Fibroblast of mammary gland (primary cell): ENCODE measurements at regions not wholly inside any gene's neighbourhood (a gene's known extent, or its start where the extent isn't known, plus 50 kb on each side); places are given as distances from the start of the nearest gene placed in this dataset.

Experiments
- DNase-seq: peaks from one replicate; pipeline ENCODE4 v3.0.0-alpha.2; 2010; ENCODE audit warnings: low read depth
- H3K4me3 ChIP-seq: 2 replicates; pipeline ENCODE4 v1.5.1; 2011; ENCODE audit warnings: low read depth, mild to moderate bottlenecking, low read length, moderate library complexity; ENCODE audit not compliant: control insufficient read depth
- CTCF ChIP-seq: conservative IDR thresholded peaks from 2 replicates; pipeline ENCODE4 v1.5.1; 2011; ENCODE audit warnings: low read depth, low read length, inconsistent platforms; ENCODE audit not compliant: control insufficient read depth, insufficient read depth

GRCh38 chr15:95431518-95431917, 899.0 kb upstream of the NR2F2 start:
- no peak for TF ChIP-seq CTCF
- DNase-seq: no peak

GRCh38 chr15:95432878-95433405, 897.6 kb upstream of the NR2F2 start:
- no peak overlapping the region for H3K4me3 ChIP-seq
- TF ChIP-seq CTCF: no peak
- DNase-seq: no peak

More at GRCh38 chr15:95431518-95431917, 899.0 kb upstream of the NR2F2 start:
- no peak overlapping the region for H3K4me3 ChIP-seq

GRCh38 chr15:95439922-95440376, 890.6 kb upstream of the NR2F2 start:
- no peak for TF ChIP-seq CTCF
- DNase-seq: peak; percentile 67
- no peak overlapping the region for H3K4me3 ChIP-seq

GRCh38 chr15:95440712-95441111, 889.8 kb upstream of the NR2F2 start:
- TF ChIP-seq CTCF: no peak
- H3K4me3 ChIP-seq: no peak overlapping the region
- peak; percentile 69 for DNase-seq

GRCh38 chr15:95442107-95442719, 888.3 kb upstream of the NR2F2 start:
- no peak overlapping the region for H3K4me3 ChIP-seq
- peak; percentile 82 for DNase-seq
- no peak for TF ChIP-seq CTCF

- no peak for DNase-seq
- no peak for TF ChIP-seq CTCF
- no peak overlapping the region for H3K4me3 ChIP-seq
Observed at GRCh38 chr15:95444860-95445259, 885.6 kb upstream of the NR2F2 start.
